SU-DHL-6 (cell line): ENCODE measurements at regions not wholly inside any gene's neighbourhood (a gene's known extent, or its start where the extent isn't known, plus 50 kb on each side); places are given as distances from the start of the nearest gene placed in this dataset.

Experiments
- CTCF ChIP-seq: fragments of 200-600 bp; sonication (generic); IDR thresholded peaks from one replicate; pipeline ENCODE4 v1.5.1; 2017; ENCODE audit warnings: antibody characterized with exemption, mild to moderate bottlenecking, low read length, moderate library complexity; ENCODE audit not compliant: insufficient read depth, poor library complexity, severe bottlenecking
- EZH2phosphoT487 ChIP-seq: fragments of 200-600 bp; sonication (generic), shearing (Covaris generic); conservative IDR thresholded peaks from 2 replicates; pipeline ENCODE4 v1.6.1; 2018; ENCODE audit warnings: mild to moderate bottlenecking, antibody characterized with exemption, low read length, moderate library complexity, mixed read lengths

DNA sequence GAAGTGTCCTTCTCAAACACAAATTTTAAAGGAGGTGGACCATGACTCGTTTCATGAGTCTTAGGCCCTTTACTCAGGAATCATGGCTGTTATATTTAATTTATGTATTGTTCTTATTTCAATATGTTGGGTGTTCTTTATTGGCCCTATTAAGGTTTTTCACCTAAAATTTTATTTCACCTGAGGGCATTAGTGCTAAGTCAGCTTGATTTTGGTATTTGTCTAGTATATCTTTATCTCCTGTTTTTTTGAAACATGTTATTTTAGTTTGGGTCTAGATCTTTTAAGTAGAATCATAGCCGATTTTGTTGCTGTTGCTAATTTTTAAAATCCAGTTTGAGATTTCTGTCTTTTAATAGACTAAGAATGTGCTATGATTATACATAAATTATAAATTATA, 430.4 kb downstream of the RPS6KC1 start:
- TF ChIP-seq CTCF = no peak
- no peak for TF ChIP-seq EZH2phosphoT487
